ENCODE measurements at regions not wholly inside any gene's neighbourhood (a gene's known extent, or its start where the extent isn't known, plus 50 kb on each side); places are given as distances from the start of the nearest gene placed in this dataset.

GRCh38 chr4:81960961-81961360, 412.8 kb downstream of the HNRNPD start:
- Histone ChIP-seq H2AK5ac (ENCODE audit: low read depth, low read length) (no peak overlapping the region), H3K14ac (ENCODE audit: insufficient read length) (no peak overlapping the region), H3K23ac (ENCODE audit: insufficient read length) (no peak overlapping the region), H3K56ac (replicated peaks; ENCODE audit: insufficient read length, low read depth, low read length) (no peak overlapping the region), H3K4me2 (ENCODE audit: insufficient read depth in 1 of 2, low read depth in 2 of 2, low read length in 2 of 2) (no peak overlapping the region), H4K5ac (ENCODE audit: insufficient read length, low read depth, low read length) (no peak overlapping the region), H2BK15ac (ENCODE audit: low read length) (no peak overlapping the region), H4K91ac (replicated peaks; ENCODE audit: insufficient read length, low read length) (no peak overlapping the region), H3K4me1 (replicated peaks in 1 of 4; ENCODE audit: control insufficient read depth in 3 of 4, insufficient read depth in 4 of 4, low read length in 3 of 4) (peaks cover 0 to 3% (median 0%) of the 10 kb centered on the region in 4 experiments; a peak in 1 of 7 replicates), H3K27ac (ENCODE audit: low read depth, low read length) (no peak overlapping the region), H3K23me2 (ENCODE audit: low read depth, low read length) (no peaks in the 10 kb centered on the region), H3K79me2 (ENCODE audit: control insufficient read depth in 1 of 2, insufficient read depth in 2 of 2, low read length in 2 of 2) (no peaks in the 10 kb centered on the region), H3K27me3 (replicated peaks in 1 of 4; ENCODE audit: control insufficient read depth in 3 of 4, extremely low read depth in 1 of 4, insufficient read depth in 3 of 4, low read length in 3 of 4) (no peaks in the 10 kb centered on the region), H4K8ac (ENCODE audit: extremely low read depth, insufficient read depth, low read length) (no peak overlapping the region), H2BK120ac (replicated peaks; ENCODE audit: low read depth, low read length) (no peak overlapping the region), H2BK20ac (ENCODE audit: low read length) (no peak overlapping the region), H2BK12ac (ENCODE audit: low read depth, low read length) (no peak overlapping the region), H3K79me1 (ENCODE audit: low read depth, low read length) (no peaks in the 10 kb centered on the region), H3K4me3 (ENCODE audit: extremely low read depth in 1 of 4, insufficient read depth in 2 of 4, low read depth in 3 of 4, low read length in 4 of 4) (no peak overlapping the region), H3K9ac (replicated peaks in 1 of 4; ENCODE audit: extremely low read depth in 1 of 4, low read depth in 3 of 4, low read length in 3 of 4) (no peak overlapping the region), H3K4ac (replicated peaks; ENCODE audit: insufficient read length, low read depth, low read length) (no peak overlapping the region), H2BK5ac (ENCODE audit: low read depth, low read length) (no peak overlapping the region), H3K9me3 (ENCODE audit: insufficient read depth in 2 of 2, low read depth in 1 of 2, low read length in 1 of 2) (no peaks in the 10 kb centered on the region), H4K20me1 (replicated peaks in 1 of 2; ENCODE audit: control insufficient read depth in 1 of 2, insufficient read depth in 2 of 2, low read length in 2 of 2) (no peaks in the 10 kb centered on the region), H2AFZ (ENCODE audit: low read length) (no peak overlapping the region), H3K36me3 (ENCODE audit: control insufficient read depth in 2 of 4, insufficient read depth in 4 of 4, low read length in 3 of 4) (no peaks in the 10 kb centered on the region), H3K18ac (ENCODE audit: extremely low read depth, low read length) (no peak overlapping the region)
- WGBS, 2 experiments (ENCODE audit: extremely low coverage in 1 of 2, insufficient coverage in 1 of 2, insufficient read length in 1 of 2, insufficient replicate concordance in 2 of 2, low coverage in 1 of 2, low lambda C conversion rate in 2 of 2, missing lambda C conversion rate in 1 of 2) = 94% methylated on average over 4 of the region's 4 CpGs; no CpG with 5 or more reads in 1 of the 2 experiments
- TF ChIP-seq KDM1A (IDR thresholded peaks at IDR 0.05; ENCODE audit: borderline replicate concordance, low read length) (no peak), USF2 (IDR thresholded peaks at IDR 0.05; ENCODE audit: low read length) (no peak), CHD1 (IDR thresholded peaks at IDR 0.05; ENCODE audit: low read depth, low read length) (no peak), RAD21 (IDR thresholded peaks at IDR 0.05 in 1 of 2, conservative IDR thresholded peaks at IDR 0.05 in 1 of 2; ENCODE audit: low read depth in 2 of 2, low read length in 2 of 2) (no peak), POLR2A (IDR thresholded peaks at IDR 0.05; ENCODE audit: control extremely low read depth in 1 of 2, low read depth in 2 of 2, low read length in 2 of 2) (no peak), CBX5 (IDR thresholded peaks at IDR 0.05; ENCODE audit: low read depth, low read length) (no peak), YY1 (IDR thresholded peaks at IDR 0.05; ENCODE audit: low read depth, low read length) (no peak), SP2 (IDR thresholded peaks at IDR 0.05; ENCODE audit: low read length) (no peak), KDM5A (IDR thresholded peaks at IDR 0.05; ENCODE audit: low read length) (no peak)
- FAIRE-seq (no peak), DNase-seq (ENCODE audit: low read depth in 1 of 2, low spot score in 2 of 2) (no peak)
- POLR2A ChIA-PET (ENCODE audit: partially characterized antibody) = no interaction called here
- CTCF ChIA-PET (ENCODE audit: partially characterized antibody) = interaction anchor here (1.0 to 2.9 kb wide), 3 partner anchors 40 to 48 kb away, joined by 3 to 8 read pairs (median 8); no protein-coding TSS in a partner anchor

All from H1 (cell line).